Right renal pelvis (tissue), 4 donors: ENCODE measurements at regions not wholly inside any gene's neighbourhood (a gene's known extent, or its start where the extent isn't known, plus 50 kb on each side); places are given as distances from the start of the nearest gene placed in this dataset.

Experiments
- DNase-seq, 4 donors: peaks; one replicate each; pipeline ENCODE4 v3.0.0-alpha.2; 2013; ENCODE audit warnings: low read depth in 4 of 4, low spot score in 3 of 4, missing footprints in 1 of 4

DNA sequence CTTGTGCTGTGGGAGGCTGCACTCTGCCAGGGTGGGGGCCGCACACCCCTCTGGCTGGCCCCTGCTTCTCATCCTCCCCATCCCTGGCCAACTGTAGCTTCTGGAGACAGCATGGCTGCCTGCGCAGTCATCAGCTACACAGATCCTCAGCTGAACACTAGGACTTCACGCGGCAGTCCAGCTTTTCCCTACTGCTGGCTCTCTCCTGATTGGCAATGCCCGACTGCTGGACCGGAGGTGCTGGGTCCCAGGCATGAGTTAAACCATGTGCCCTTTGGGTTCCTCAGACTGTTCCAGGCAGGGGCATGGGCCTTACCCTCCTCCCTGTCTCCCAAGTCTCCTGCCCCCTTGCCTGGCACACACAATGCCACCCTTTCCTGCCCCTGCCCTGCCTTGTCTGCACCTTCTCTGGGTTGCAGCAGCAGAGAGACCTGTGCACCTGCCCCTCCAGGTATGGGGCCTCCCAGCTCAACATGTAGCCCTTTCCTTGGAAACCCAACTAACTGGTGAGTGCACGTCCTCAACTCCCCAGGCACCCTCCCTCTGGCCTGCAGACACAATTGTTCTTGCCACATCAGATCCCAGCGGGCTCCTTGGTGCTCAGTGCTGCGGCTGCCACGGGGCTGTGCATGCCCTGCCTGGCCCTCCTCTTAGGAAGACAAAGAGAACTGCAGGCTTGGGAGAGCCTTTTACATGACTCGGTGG, 1039.2 kb downstream of the TBC1D22A start:
- no peak for DNase-seq

DNA sequence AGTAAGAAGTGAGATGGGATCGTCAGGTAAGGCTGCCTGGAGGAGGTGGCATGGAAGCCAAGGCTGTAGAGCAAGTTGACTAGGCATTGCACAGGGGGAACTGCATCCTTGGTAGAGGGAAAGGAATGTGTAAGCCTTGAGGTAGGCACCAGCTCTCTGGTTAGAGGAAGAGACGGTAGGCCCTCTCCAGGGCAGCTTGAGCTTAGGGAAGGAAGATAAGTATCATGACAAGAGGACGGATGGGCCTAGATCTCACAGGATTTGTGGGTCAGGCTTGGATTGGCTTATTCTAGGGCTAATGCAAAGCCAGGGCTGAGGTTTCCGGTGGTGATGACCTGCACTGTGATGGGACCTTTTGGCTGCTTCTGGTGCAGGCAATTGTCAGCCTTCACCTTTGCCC, 1035.8 kb downstream of the TBC1D22A start:
- no peak for DNase-seq

DNA sequence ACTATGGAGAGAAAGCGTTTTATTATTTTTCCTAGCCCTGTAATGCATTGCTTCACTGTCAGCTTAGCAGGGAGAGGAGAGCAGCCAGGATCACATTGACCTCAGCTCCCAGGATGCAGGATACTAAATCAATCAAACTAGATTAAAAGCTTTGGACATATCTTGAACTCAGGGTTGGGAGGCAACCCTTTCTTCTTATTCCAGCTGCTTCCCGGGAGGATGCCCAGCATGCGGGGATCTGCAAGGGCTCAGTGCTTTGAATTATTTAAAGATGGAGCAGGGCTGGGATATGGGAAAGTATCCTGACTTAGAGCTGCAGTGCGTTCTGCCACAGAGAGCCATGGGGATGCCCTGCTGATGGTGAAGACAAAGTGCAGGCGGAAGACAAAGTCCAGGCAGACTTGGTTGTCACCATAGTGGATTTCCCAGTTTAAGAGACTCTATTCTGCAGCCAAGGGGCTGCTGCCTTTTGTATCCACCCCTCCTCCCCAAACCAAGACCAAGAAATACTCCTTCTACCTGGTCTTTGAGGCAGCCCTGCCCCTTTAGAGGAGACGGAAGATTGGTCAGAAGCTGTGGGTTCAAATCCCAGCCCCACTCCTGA, 1035.0 kb downstream of the TBC1D22A start:
- no peak for DNase-seq

DNA sequence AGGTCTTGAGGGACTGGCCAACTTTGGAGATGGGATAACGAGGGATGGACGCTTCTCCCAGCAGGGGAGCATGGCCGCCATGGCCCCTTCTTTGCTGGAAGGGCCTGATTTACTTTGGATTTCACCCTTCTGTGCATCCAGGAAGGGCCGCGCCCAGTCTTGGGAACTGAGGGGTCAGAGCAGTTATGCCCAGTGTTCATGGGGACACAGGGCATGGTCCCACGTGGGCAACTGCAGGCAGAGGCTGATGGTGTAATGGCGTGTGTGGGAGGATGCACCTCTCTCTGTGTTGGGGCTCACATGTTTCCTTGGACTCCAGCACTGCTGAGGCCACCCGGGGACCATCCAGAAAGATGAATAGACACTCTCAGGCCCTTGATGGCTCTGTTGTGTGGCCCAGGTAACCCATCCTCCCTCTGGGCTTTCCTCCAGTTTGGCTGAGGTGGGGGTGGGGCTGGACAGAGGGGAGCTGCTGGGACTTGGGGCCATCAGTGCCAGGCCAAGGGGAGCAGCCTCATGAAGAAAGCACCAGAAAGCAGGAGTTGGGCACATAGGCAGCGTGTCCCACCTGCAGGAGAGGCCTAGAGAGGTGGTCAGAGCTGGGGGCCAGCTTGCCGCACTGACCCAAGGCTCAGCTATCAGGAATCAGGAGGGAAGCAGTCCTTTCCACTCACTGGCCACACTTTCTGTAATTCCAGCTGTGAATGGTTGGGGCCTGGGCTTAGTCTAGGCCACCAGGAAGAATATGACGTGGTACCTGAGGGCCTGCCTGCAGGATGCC, 1033.9 kb downstream of the TBC1D22A start:
- DNase-seq = no peak

- no peak for DNase-seq
Measured at GRCh38 chr22:47795477-47796127, 1033.2 kb downstream of the TBC1D22A start.

- no peak for DNase-seq
Measured at GRCh38 chr22:47794851-47795250, 1032.4 kb downstream of the TBC1D22A start.

- no peak for DNase-seq
Measured at GRCh38 chr22:47793304-47794101, 1031.1 kb downstream of the TBC1D22A start.

- no peak for DNase-seq
Measured at GRCh38 chr22:47789171-47789570, 1026.7 kb downstream of the TBC1D22A start.

DNA sequence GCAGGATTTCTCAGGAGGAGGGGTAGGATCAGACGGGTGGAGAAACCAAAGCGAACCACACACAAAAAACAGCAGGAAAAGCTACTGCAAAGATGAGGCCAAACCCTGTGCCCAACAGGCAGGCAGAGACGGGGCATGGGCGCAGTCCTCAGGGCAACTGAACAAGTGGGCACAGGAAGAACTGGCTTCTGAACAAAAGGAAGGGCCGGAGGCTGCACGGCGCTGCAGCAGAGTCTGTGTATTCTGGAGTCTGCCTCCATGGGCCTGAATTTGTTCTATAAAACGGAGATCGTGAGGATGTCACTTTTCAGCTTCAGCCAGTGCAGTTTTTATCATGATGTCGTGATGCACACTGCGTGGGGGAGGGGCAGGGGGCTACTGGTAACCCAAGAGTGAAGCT, 1026.0 kb downstream of the TBC1D22A start:
- DNase-seq = no peak

GRCh38 chr22:47787501-47788227, 1025.2 kb downstream of the TBC1D22A start:
- DNase-seq = no peak

- no peak for DNase-seq
Measured at GRCh38 chr22:47786650-47787290, 1024.3 kb downstream of the TBC1D22A start.

GRCh38 chr22:47784991-47785390, 1022.5 kb downstream of the TBC1D22A start:
- no peak for DNase-seq

- no peak for DNase-seq
Measured at GRCh38 chr22:47784367-47784983, 1022.0 kb downstream of the TBC1D22A start.

GRCh38 chr22:47783433-47784366, 1021.2 kb downstream of the TBC1D22A start:
- no peak for DNase-seq

DNA sequence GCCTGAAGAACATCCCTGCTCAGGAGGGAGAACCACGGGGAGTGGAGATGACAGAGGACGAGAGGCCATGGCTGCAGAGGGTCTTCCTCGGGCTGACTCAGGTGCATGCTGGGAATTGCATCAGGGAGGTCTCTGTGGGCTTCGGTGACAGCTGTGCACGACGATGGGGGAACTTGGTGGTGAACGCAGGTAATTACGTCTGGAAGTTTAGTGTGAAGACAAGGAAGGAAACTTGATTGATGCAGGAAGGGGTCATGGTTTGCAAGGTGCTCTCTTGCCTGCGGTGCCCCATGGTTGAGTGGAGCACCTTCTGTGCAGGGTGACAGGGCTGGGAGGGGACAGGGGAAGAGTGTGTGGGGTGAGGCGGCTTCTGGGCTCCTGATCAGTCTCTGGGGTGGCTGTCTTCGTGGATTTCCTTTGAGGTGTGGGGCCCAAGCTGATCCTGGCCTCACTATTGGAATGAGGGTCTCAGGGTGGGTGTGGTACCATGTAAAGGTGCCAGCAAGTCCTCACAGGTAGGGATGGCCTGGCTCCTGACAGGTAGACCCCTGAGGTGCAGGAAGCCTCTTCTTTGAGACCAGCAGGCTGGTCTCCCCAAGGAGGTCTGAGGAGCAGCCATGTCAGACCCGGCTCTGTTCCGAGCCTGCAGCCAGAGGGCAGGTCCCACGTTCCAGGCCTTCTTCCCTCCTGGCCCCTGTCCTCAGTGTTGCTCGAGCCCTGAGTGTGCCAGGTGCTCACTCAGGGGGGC, 1020.1 kb downstream of the TBC1D22A start:
- DNase-seq = no peak

GRCh38 chr22:47781427-47782111, 1019.1 kb downstream of the TBC1D22A start:
- DNase-seq = no peak
